Upper lobe of left lung (tissue), 4 donors: ENCODE measurements at regions not wholly inside any gene's neighbourhood (a gene's known extent, or its start where the extent isn't known, plus 50 kb on each side); places are given as distances from the start of the nearest gene placed in this dataset.

ENCODE experiments used
- EP300 ChIP-seq, 4 donors: sonication (generic); formaldehyde crosslinking; IDR thresholded peaks; one replicate each; pipeline ENCODE4 v1.5.1; 2017; ENCODE audit warnings: antibody characterized with exemption in 4 of 4, control low read depth in 2 of 4
- POLR2A ChIP-seq, 4 donors: fragments of 450-650 bp; IDR thresholded peaks; one replicate each; pipeline ENCODE4 v1.5.1; 2016 to 2017; ENCODE audit warnings: antibody characterized with exemption in 4 of 4, mild to moderate bottlenecking in 2 of 4
- POLR2AphosphoS5 ChIP-seq, 2 donors: sonication (generic); formaldehyde crosslinking; IDR thresholded peaks; one replicate each; pipeline ENCODE4 v1.5.1; 2017; ENCODE audit warnings: antibody characterized with exemption in 2 of 2
- TF ChIP-seq, protein P1 (sequence below), 6 experiments: fragments of 450-650 bp in 4 of 6; fragments of 200-600 bp in 2 of 6; sonication (generic) in 2 of 6; IDR thresholded peaks; one replicate each; pipeline ENCODE4 v1.5.1; 2016 to 2019; ENCODE audit warnings: antibody characterized with exemption in 6 of 6

DNA sequence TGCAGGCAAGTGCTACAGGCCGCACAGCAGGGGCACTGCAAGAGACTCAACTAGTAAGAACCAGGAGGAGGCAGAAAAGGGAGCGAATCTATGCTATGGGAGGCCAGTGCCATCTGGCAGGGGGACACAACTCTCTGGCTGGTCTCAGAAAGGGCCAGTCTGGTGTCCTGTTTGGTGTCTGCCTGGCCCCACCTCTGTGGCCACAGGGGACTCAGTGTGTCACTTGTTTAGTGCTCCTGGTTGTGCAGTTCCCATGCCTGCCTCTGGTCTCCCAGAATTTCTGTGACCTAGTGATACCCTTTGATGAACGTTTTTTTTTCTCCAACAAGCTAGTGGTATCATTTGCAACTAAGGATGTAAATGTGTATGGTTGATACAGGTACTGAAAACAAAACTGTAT, 59.2 kb upstream of the JCAD start:
- TF ChIP-seq POLR2A (IDR thresholded peaks at IDR 0.05) = no peak
- TF ChIP-seq POLR2AphosphoS5 (IDR thresholded peaks at IDR 0.05) = no peak
- TF ChIP-seq, protein P1, sequence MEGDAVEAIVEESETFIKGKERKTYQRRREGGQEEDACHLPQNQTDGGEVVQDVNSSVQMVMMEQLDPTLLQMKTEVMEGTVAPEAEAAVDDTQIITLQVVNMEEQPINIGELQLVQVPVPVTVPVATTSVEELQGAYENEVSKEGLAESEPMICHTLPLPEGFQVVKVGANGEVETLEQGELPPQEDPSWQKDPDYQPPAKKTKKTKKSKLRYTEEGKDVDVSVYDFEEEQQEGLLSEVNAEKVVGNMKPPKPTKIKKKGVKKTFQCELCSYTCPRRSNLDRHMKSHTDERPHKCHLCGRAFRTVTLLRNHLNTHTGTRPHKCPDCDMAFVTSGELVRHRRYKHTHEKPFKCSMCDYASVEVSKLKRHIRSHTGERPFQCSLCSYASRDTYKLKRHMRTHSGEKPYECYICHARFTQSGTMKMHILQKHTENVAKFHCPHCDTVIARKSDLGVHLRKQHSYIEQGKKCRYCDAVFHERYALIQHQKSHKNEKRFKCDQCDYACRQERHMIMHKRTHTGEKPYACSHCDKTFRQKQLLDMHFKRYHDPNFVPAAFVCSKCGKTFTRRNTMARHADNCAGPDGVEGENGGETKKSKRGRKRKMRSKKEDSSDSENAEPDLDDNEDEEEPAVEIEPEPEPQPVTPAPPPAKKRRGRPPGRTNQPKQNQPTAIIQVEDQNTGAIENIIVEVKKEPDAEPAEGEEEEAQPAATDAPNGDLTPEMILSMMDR (IDR thresholded peaks at IDR 0.05) = no peak
- no peak for TF ChIP-seq EP300 (IDR thresholded peaks at IDR 0.05)
